ENCODE measurements at regions not wholly inside any gene's neighbourhood (a gene's known extent, or its start where the extent isn't known, plus 50 kb on each side); places are given as distances from the start of the nearest gene placed in this dataset.

- DNase-seq: no peak
- Histone ChIP-seq H3K36me3 (ENCODE audit: control insufficient read depth, insufficient read depth, low read length) (no peaks in the 10 kb centered on the region), H3K27me3 (ENCODE audit: control insufficient read depth, insufficient read depth, low read length) (no peaks in the 10 kb centered on the region), H3K4me1 (ENCODE audit: control insufficient read depth, insufficient read depth, low read length) (no peaks in the 10 kb centered on the region), H3K9me3 (replicated peaks; ENCODE audit: control insufficient read depth, low read depth, low read length) (no peaks in the 10 kb centered on the region), H3K4me3 (ENCODE audit: low read length) (no peak overlapping the region), H3K27ac (ENCODE audit: low read length) (no peak overlapping the region)
- no CpG with 5 or more reads among the region's 1 CpG for WGBS (ENCODE audit: insufficient coverage)
Observed at GRCh38 chr7:112843151-112843550, 53.0 kb upstream of the TMEM168 start.
